ENCODE measurements at regions not wholly inside any gene's neighbourhood (a gene's known extent, or its start where the extent isn't known, plus 50 kb on each side); places are given as distances from the start of the nearest gene placed in this dataset.
A peak's percentile ranks its signal among the peaks of the same experiment; 100 is the strongest.

DNA sequence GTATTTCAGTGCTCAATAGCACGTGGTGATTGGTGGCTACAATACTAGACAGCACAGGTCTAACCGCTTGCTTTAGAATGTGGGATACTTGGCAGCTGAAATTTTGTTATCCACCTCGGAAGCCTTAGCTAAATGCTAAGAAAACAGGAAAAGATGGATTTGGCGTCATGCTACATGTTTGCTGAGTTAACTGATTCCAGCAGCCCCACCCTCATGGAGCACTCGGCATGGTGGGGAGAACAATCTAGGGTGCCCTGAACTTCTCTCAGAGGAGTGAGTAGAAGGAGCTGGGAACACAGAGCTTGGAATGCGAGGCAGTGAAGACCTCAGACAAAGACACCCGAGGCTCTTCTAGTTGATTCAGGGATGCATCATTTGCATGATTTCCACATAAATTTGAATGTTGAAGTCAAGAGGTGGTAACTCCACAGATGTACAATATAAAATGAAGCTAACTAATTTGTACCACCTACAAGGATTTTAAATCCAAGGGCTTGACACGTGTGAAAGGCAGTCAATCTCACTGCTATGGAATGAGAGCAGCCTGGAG is 145.1 kb upstream of the FSTL4 start:
- no peak overlapping the region for H3K27ac ChIP-seq
- TF ChIP-seq, protein P1, sequence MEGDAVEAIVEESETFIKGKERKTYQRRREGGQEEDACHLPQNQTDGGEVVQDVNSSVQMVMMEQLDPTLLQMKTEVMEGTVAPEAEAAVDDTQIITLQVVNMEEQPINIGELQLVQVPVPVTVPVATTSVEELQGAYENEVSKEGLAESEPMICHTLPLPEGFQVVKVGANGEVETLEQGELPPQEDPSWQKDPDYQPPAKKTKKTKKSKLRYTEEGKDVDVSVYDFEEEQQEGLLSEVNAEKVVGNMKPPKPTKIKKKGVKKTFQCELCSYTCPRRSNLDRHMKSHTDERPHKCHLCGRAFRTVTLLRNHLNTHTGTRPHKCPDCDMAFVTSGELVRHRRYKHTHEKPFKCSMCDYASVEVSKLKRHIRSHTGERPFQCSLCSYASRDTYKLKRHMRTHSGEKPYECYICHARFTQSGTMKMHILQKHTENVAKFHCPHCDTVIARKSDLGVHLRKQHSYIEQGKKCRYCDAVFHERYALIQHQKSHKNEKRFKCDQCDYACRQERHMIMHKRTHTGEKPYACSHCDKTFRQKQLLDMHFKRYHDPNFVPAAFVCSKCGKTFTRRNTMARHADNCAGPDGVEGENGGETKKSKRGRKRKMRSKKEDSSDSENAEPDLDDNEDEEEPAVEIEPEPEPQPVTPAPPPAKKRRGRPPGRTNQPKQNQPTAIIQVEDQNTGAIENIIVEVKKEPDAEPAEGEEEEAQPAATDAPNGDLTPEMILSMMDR (IDR thresholded peaks at IDR 0.05), result no peak
- no peak for TF ChIP-seq ZFX (IDR thresholded peaks at IDR 0.05; ENCODE audit: borderline replicate concordance)

DNA sequence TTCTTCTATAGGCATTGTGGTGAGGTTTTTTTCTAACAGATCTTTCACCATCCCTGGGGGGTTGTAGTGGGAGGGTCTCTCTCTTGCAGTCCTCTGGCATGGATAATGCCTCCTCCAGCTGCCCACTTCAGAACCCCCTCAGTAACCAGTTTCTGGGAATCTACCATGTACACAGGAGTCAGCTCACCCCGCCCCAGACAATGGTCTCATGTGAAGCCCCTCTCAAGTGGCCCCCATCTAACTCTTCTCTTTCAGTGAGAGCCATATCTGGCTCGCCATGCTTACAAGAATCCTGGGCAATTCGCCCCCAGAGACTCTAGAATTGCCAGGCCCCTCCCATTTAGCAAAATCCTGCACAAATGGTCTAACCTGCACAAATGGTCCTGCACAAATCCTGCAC is 144.4 kb upstream of the FSTL4 start:
- H3K27ac ChIP-seq, result no peak overlapping the region
- no peak for TF ChIP-seq ZFX (IDR thresholded peaks at IDR 0.05; ENCODE audit: borderline replicate concordance)
- TF ChIP-seq, protein P1 (IDR thresholded peaks at IDR 0.05), result no peak

DNA sequence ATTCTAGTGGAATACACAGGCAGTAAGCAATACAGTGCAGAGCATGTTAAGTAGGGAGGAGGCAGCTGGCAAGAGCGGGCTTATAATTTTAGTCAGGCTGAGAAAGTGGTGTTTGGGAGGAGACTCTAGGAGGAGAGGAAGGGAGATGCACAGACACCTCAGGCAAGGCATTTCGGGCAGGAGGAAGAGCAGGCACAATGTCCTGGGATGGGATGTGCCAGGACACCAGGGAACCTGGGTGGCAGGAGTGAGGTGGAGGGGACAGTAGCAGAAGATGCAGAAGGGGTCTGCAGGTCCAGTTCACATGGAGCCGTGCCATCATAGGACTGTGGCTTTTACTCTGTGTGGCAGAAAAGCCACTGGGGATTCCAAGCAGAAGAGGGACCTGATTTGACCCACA is 143.7 kb upstream of the FSTL4 start:
- TF ChIP-seq ZFX (IDR thresholded peaks at IDR 0.05; ENCODE audit: borderline replicate concordance), result no peak
- TF ChIP-seq, protein P1 (IDR thresholded peaks at IDR 0.05), result no peak
- H3K27ac ChIP-seq, result no peak overlapping the region

DNA sequence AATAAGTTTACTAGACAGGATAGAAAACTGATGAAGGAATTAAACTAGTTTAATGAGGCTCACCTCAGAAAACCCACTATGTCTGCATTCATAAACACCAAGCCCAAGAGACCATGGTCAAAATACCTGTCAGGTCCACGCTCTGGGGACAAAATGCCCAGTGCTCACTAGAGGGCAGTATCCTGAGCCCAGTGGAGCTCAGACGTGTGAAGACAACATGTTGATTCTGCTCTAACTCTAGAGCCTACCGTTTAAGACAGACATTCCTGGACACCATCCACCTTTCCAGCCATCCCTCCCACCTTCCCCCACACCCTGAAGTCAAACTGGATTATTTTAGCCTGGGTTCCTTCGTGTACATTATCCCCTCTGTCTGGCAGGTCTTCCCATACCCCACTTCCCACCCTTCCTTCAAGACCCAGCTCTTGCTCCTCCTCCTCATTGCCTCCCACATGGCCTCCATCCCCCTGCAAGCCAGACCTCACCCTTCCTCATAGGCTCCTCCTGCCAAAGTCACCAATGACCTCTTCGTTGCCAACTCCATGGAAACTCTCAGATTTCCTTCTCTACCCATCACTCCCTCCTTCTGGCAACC is 142.3 kb upstream of the FSTL4 start:
- peak overlapping the region; percentile 53 for H3K27ac ChIP-seq
- TF ChIP-seq, protein P1 (IDR thresholded peaks at IDR 0.05), result peak; percentile 93
- TF ChIP-seq ZFX (IDR thresholded peaks at IDR 0.05; ENCODE audit: borderline replicate concordance), result no peak

DNA sequence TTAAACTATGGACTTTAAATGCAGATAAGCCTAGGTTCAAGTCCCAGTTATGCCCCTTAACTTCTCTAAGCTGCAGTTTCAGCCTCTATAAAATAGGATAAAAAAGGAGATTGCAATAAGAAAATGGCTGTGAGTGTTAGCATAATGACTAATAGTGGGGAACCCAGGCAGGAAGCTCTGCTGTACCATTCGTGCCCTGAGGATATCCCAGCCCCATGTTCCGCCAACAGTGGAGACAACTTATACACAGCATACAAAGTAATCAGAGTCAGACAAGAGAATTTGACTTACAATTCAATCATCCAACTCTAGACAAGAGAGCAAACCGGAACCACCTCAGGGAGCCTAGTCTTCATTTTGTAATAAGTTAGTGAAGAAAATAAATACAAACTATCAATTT is 141.5 kb upstream of the FSTL4 start:
- no peak for TF ChIP-seq ZFX (IDR thresholded peaks at IDR 0.05; ENCODE audit: borderline replicate concordance)
- H3K27ac ChIP-seq, result peak overlapping the region; percentile 53

DNA sequence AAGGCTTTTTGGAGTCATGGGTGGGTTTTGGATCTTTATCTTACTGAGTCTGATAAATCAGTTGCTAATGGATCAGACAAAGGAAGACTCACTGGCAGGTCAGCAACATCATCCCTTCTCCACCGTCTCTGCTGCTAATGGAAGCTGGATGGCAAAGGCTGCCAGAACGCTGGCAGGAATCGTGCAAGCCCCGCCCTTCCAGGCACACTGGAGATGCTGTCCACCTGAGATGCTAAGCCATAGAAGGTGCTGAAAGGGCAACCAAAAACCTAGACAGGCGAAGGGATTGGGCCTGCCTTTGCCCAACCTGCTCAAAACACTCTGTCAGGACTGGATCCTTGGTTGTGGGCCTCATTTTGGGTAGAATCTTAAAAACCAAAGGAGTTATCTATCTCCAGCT is 139.5 kb upstream of the FSTL4 start:
- H3K27ac ChIP-seq, result no peak overlapping the region
- TF ChIP-seq, protein P1 (IDR thresholded peaks at IDR 0.05), result no peak
- no peak for TF ChIP-seq ZFX (IDR thresholded peaks at IDR 0.05; ENCODE audit: borderline replicate concordance)

DNA sequence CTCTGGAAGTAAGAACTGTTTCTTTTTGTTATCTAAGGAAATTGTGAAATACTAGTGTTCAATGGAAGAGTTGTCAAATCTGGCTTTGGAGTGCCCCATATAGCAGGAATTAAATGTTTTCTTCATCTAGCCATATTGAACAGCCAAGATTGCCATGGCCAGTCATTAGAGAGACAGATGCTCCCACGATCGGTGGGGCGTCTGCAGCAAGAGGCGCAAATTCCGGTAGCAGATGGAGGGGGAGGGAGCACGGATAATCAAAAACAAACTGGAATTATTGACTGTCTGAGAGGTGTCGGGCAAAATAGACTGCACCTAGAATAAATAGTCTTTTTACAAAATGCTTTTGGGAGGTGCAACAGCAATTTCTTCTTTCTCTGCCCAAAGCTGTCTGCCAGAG is 139.1 kb upstream of the FSTL4 start:
- H3K27ac ChIP-seq, result no peak overlapping the region

More for the DNA sequence above, 139.1 kb upstream of the FSTL4 start:
- TF ChIP-seq, protein P1 (IDR thresholded peaks at IDR 0.05), result no peak
- TF ChIP-seq ZFX (IDR thresholded peaks at IDR 0.05; ENCODE audit: borderline replicate concordance), result no peak
